NCI-H128 (cell line): ENCODE measurements at regions not wholly inside any gene's neighbourhood (a gene's known extent, or its start where the extent isn't known, plus 50 kb on each side); places are given as distances from the start of the nearest gene placed in this dataset.
"Not testable (repeated sequence)": the region's sequence is repeated elsewhere in the genome, so short reads cannot be mapped to it uniquely, and the experiment has no call there.

Experiments
- DNase-seq: peaks from one replicate; lab custom pipeline; 2025; ENCODE audit not compliant: unreplicated experiment; lab: John Stamatoyannopoulos, UW

DNA sequence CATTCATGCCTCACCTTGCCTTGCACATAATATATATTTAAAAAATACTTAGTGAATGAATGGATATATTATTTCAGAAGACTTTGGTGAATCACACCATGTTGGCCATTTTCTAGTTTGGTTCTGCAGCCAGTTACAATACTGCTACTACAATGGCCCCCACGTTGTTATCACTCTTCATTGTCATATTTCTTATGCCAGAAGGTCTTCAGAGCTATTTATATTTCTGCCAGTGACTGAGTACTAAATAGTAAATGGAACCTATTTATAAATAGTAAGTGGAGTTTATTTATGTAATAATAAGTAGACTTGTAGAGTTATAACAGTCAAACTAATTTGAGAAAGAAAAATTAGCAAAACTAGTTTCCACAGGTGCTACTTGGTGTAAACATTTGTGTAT is 516.6 kb upstream of the SYT4 start:
- no peak for DNase-seq

DNA sequence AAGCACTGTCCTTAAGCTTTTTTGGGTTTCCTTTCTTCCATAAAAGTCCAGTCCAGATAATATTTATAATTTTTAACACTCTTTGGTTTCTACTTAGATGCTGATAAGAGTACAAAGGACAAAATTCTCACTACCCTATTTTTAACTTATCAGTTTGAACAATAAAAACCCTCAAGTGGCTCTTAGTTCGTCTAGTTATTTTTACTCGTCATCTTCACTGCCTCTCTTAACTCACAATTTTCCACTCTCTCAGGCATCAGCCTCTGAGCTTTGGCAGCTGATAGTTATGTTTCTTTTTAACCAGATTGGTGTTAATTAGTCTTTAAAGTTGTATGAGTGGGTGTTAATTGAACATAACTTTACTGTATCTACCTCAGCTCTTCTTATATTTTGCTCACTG is 517.1 kb upstream of the SYT4 start:
- no peak for DNase-seq

DNA sequence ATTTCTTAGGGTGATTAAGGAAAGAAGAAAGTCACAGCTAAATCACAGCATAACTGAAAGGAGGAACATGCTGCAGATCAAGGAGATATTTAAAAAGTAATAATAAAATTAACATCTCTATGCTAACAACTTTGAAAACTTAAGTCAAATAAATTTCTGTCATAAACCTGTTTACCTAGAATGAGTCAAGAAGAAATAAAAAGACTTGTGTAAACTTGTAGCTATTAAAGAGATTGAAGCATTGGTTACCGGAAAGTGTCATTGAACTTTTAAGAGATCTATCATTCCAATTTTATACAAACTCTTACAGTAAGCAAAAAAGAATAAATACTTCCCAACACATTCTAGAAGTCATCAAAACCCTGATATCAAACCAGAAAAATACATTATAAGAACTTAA is 520.1 kb upstream of the SYT4 start:
- no peak for DNase-seq

DNA sequence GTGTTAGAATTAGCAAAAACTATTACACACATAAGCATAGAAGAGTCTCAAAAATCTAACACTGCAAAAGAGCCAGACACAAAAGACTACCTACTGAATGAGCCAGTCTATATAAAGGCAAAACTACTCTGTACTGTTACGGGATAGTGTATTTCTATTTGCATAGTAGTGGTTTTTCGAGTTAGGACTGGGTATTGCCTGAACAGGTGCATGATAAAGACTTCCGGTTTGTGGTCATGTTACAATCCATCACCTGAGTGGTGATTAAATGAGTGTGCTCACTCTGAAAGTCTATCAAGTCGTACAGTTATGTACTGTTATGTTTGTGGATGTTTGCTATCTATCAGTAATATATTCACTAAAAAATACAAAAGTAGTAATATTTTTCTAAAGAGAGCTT is 523.3 kb upstream of the SYT4 start:
- DNase-seq, result no peak

DNA sequence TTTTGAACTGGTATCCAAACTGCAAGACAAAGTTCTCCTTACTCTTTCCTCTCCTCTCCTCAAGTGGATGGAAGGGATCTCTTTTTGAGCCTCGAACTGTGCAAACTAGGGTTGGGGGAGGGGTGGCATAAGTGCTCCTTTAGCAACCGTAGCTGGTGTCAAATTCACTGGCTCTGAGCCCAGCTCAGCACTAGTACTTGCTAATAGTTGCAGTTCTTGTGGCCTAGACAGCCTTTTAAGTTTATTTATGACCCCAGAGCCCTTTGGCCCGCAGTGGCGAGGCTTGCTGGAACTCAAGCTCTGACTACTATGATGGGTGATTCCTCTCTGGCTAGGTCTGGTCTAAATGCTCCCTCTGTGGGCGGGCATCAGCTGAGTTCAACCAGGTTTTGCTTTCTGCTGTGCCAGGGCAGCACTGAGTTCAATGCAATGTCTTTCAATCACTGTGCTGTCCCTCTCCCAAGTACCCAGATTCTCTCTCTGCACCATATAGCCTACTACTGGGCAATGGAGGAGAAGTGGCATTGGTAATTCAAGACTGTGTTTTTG is 528.4 kb upstream of the SYT4 start:
- peak; percentile 50 for DNase-seq

DNA sequence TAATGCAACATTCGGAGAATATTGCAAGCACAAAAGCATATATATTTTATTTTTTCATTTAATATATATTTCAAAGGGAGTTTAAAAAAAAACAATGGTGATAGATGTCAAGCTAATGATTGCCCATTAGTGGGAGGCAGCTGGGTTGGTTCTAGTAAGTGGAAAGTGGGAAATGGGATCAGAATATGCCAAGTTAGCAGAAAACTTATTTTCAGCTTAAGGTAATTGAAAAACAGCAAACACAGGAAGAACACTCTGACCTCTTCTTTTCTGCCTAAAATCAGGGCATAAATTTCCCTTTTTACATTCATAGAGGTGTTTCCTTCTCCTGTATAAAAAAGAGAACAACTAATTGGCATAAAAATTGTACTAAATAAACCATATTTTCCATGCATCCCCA is 535.3 kb upstream of the SYT4 start:
- DNase-seq, result no peak

DNA sequence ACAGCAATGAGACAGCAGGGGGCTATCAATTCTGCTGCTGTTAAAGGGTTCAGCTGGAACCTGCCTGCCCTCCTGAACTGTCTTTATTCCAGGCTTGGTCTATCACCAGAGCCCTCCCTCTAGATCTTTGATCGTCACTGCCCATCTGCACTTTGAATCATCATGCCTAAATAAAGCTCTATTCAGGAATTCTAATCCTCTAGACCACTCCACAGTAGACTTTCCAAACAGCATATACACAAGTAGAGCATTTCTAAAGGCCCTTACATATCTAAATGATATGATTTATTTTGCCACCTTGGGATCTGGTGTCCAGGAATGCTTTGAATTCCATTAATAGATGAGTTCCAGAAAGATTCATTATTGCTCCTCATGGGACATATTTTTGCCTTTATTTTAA is 542.1 kb upstream of the SYT4 start:
- DNase-seq, result no peak

DNA sequence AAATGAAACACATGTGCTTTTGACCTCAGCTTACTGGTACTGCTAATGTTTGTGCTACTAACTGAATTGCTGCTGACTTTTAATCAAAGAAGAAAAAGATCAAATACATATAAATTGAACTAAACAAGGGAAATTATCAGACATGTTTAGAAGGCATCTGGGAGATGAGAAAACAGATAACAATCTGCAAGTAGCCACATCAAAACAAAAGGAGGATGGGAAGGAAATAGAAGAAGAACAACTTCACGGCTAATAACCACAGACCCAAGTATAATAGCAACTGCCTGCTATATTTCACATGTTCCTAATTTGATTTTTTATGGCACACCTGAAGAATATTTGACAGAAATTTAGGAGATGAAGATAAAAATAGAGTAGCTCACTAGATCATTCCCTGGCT is 542.6 kb upstream of the SYT4 start:
- no peak for DNase-seq

DNA sequence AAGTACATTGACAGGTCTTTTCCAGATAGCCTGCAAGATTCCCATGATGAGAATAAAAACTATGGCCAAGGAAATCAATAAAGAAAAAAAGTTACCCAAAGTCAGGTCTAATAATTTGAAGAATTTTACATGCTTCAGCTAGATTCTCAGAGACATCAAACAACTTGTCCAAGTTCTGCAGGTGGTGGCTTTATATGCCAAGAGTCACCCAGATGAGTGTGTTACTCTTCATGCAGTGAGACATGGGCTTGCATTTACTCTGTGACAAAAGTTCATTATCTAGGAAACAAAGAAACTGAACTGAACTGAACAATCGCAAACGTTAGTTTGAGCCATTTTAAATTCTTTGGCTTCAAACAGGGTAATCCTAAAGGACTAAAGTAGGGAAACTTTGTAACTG is 548.5 kb upstream of the SYT4 start:
- DNase-seq, result no peak

DNA sequence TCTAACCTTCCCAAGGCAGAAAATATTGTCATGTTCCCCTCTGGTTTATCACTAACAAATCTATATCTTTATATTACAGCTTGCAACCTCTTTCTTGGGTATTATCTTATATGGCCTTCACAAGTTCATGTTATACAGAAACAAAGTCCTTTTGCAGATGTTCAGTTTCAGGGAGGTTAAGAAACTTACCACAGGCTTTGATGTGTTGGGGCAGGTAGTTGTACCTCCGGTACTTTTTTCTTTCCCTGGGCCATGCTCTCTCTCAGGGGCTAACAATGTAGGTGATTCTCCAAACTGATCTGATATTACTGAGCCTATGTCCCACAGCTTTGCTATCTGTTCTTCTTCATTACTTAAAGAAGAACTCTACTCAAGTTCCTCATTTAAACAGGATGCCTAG is 548.9 kb upstream of the SYT4 start:
- no peak for DNase-seq

DNA sequence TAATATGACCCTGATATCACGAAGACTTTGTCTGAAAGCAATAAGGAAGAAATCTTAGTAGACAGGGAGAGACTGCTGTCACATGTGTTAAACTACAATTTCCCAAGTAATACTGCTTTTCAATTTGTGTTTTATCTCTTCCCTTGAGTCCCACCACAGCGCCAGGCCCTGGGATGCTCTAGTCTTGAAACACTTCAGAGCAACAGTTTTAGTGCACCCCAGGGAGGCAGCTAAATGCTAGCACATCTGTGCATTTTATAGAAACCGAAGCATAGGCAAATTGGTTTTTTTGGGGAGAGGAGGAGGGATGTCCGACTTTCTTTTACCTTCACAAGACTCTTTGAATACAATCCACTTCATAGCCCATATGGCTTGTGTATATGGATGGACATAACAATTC is 550.0 kb upstream of the SYT4 start:
- no peak for DNase-seq

DNA sequence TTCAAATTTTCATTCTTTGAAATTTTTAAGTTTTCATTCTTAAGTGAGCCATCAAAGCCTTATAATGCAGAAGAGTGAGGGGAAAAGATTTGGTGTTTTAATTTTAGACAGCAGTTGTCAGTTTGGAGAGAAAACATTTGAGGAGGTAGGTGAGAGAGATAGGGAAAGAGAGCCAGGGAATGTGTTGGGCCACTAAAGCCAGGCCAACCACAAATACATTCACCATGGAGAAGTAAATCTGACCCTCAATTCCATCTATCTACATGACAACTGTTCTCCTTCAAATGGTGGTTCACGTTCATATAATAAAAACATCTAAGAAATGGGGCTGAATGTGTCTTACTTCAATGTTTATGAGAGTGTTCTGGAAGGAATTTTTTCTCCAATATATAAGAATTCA is 553.0 kb upstream of the SYT4 start:
- DNase-seq, result no peak

DNA sequence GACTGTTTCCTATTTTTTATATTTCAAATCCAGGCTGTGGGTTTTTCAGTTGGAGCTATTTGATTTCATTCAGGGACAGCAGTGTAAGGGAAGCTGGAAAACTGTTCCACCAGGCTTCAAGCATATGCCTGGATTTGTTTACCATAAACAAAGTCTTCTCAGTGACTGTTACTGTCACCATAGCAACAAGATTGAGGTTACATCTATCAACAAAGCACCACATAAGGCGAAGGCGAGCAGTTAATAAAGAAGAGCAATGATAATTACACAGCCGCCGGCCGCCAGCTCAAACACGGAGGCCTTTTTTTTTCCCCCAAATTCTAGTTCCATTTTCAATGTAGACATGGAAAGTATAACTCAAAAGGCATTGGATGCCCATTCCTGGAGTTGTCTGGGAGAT is 553.7 kb upstream of the SYT4 start:
- peak; percentile 18 for DNase-seq

DNA sequence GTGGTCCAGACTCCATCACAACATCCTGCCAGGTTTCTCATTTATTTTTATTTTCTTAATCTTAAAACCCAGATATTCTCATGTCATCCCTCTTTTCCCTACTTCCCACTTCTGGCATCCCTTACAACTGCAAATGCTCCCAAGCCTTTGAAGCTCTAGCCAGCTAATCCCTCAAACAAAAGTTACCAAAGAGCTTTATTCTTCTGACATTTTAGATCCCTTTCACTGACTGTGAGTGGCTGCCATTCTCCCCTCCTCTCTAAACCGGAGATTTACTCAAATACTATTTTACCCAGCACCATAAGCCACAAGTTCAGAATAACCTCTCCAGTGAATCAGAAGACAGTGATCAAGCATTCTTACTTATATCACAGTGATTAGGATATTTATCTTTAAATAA is 569.0 kb upstream of the SYT4 start:
- no peak for DNase-seq

DNA sequence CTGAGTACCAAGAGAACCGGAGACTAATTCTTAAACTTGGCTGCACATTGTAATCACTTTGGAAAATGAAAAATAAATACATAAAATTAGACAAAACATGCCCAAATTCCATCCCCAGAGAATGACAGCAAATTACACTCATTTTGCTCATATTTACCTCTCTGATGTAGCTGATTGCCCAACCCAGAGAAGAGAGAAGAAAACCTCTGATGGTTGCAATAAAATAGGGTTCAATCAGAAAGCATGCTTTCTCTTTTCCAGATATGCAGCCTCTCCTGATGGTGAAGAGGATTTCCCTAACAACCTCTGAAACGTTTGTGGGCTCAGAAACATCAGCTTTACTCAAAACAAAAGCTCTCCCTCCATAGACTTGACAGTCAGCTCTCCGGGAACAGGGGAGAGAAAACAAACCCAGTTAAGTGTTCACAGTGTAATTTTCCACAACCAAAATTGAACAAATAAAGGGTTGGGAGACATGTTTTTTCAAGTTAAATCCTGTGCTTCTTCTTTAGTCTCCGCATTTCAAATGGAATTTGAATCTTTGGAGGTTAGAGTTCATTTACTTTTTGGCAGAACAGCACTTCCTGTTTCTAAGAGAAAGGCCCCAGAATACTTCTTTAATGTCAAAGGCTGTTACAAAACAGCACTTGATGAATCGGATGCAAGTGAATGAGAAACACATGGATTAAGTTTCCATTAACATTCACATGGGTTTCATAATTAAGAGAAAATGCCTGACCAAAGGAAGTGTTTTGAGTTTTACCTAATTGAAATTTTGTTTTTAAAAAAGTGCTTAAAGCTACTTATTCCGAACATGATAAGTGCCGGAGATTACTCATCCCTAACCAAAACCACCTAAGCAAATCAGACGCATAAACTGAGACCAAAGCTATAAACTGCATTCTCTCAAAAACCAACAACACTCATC is 570.1 kb upstream of the SYT4 start:
- DNase-seq, result no peak

DNA sequence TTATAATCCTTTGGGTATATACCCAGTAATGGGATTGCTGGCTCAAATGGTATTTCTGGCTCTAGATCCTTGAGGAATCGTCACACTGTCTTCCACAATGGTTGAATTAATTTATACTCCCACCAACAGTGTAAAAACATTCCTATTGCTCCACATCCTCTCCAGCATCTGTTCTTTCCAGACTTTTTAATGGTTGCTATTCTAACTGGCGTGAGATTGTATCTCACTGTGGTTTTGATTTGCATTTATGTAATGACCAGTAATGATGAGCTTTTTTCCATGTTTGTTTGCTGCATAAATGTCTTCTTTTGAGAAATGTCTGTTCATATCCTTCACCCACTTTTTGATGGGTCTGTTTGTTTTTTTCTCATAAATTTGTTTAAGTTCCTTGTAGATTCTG is 572.5 kb upstream of the SYT4 start:
- DNase-seq, result not testable (repeated sequence)

DNA sequence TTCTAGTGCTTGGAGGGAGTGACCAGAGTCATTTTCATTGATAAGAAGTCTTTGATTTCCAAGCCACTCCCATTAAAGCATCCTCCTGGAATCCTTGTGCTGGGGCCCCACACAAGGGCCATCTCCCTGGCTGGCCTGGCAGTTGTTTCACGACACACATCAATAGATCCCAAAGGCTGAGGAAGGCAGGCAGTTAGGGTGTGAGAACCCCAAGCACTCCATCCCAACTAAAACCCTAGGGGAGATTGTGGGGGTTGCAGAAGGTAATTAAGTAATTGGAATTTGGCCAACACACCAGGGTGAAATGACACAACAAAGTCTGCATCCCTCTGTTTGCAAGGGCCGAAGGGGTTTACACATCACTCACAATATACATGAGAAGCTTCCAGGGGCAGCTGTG is 578.1 kb upstream of the SYT4 start:
- DNase-seq, result no peak

DNA sequence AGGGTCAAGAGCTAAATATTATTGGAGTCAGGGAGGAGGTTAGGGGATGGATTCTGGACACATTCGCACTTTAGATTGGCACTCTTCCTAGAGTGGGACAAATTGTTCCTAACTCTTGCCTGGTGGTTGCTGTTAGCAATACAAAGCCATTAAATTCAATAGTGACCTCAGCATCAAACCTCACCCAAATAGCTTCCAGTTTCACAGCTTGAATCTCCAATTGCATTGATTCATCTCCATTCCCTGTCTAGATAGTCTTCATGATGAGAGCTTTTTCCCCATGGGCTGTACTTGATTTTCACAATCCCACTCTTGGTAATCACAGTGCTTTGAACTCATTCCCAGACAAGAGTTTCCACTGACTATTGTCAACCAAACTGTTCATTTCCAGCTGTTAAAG is 585.9 kb upstream of the SYT4 start:
- DNase-seq, result no peak

DNA sequence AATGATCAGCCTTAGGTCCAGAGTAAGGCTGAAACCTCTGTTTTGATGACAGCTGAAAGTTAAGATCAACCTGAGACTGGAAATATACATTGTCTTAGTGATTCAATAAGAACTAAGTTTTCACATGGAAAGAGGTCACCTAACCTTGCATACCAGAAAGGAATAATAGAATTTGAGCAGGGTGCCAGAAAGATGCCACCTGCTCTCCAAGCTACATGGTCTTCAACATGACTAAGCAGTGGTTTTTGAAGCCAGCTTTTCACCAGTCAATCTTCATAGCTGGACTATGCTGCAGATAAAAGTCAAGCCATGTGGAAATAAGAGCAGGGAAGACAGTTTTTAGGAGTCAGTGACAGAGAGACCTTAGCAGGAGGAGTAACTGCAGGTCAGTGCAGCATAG is 589.4 kb upstream of the SYT4 start:
- DNase-seq, result no peak

DNA sequence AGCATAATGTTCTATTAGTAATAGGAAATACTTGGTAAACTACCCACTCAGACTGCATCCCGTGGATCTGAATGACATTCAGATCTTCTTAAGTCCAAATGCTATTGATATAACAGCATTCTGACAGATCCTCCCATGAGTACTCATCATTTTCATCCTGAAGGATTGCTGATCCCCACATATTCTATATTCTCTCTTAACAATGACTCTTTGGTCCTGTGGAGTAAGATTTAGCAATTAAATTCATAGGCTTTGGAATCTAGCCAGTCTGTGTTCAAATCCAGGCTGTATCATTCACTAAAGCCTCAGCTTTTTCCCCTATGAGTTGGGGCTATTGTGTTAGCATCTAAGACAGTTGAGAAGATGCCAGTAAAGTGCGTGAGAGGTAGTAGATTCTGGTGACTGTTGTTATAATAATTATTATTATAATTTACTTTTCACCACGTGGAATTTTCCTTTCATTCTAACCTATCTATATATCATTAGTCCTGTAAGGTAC is 591.3 kb upstream of the SYT4 start:
- no peak for DNase-seq

DNA sequence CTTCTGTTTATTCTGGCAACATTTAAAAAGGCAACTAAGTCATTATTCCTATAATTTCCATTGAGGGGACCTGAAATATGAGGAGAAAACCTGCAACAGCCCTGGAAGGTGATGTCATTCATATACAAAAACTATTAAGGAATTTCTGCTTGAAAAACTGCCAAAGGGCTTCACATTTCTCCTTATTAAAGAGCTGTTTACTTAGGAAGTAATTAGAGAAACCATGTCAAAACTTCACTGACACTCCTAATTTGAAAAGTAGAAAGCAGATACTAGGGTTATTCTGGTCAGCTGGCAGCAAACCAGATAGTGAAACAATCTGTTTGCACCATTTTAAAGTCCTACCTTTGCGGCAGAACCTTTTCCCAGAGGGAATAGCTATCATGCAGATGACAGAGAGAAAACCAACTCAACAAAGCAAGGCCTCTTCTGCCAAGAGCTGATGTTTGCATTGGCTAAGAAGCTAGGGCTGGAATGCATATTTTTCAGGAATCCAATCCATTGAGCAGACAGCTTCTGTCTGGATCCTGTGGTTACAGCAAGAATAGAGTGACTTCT is 592.2 kb upstream of the SYT4 start:
- DNase-seq, result no peak

DNA sequence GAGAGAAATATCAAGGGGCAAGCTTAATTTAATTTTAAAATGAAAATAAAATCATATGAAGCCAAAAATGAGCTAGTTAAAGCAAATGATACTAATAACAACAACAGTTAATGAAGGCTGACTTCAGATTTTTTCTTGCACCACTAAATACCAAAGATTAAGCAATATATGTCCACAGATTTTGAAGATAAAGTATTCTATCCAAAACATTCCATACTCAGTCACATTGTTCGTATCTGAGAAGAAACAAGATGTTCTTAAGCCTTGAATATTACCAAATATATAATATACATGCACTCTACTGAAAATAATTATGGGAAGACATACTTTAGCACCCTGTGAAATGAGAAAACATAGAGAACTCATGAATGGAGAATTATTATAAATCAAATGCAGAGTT is 593.3 kb upstream of the SYT4 start:
- no peak for DNase-seq
